Upper lobe of right lung (tissue), 1 donor: ENCODE measurements at regions not wholly inside any gene's neighbourhood (a gene's known extent, or its start where the extent isn't known, plus 50 kb on each side); places are given as distances from the start of the nearest gene placed in this dataset.

ENCODE experiments used
- ATAC-seq: fragments of 200-7000 bp; cut with Tn5 transposase; one replicate; pipeline ENCODE4 v1.9.1; 2020; ENCODE audit warnings: mild to moderate bottlenecking, moderate library complexity
- DNase-seq: peaks from one replicate; pipeline ENCODE4 v3.0.0-alpha.2; 2020
- H3K27ac ChIP-seq: fragments of 200-600 bp; one replicate; pipeline ENCODE4 v1.8.0; 2022
- H3K27me3 ChIP-seq: fragments of 200-600 bp; one replicate; pipeline ENCODE4 v1.8.0; 2022; ENCODE audit warnings: mild to moderate bottlenecking
- H3K36me3 ChIP-seq: fragments of 200-600 bp; one replicate; pipeline ENCODE4 v1.8.0; 2022
- H3K4me1 ChIP-seq: fragments of 200-600 bp; one replicate; pipeline ENCODE4 v1.8.0; 2022
- H3K4me3 ChIP-seq: fragments of 200-600 bp; one replicate; pipeline ENCODE4 v1.8.0; 2022; ENCODE audit warnings: mild to moderate bottlenecking
- H3K9me3 ChIP-seq: fragments of 200-600 bp; one replicate; pipeline ENCODE4 v1.8.0; 2022
- intact Hi-C: fragments of 100-400 bp; cut with DNase I; formaldehyde crosslinking; loops from one replicate; pipeline ENCODE4 v1.11.0; 2022
- TF ChIP-seq, protein P1 (sequence below): fragments of 200-600 bp; IDR thresholded peaks from one replicate; pipeline ENCODE4 v1.8.0; 2022; ENCODE audit warnings: antibody characterized with exemption
- donor health status: DM: no; HTN: yes; CAD: no; lungs with severe emphysema.

- TF ChIP-seq, protein P1, sequence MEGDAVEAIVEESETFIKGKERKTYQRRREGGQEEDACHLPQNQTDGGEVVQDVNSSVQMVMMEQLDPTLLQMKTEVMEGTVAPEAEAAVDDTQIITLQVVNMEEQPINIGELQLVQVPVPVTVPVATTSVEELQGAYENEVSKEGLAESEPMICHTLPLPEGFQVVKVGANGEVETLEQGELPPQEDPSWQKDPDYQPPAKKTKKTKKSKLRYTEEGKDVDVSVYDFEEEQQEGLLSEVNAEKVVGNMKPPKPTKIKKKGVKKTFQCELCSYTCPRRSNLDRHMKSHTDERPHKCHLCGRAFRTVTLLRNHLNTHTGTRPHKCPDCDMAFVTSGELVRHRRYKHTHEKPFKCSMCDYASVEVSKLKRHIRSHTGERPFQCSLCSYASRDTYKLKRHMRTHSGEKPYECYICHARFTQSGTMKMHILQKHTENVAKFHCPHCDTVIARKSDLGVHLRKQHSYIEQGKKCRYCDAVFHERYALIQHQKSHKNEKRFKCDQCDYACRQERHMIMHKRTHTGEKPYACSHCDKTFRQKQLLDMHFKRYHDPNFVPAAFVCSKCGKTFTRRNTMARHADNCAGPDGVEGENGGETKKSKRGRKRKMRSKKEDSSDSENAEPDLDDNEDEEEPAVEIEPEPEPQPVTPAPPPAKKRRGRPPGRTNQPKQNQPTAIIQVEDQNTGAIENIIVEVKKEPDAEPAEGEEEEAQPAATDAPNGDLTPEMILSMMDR, result no peak
- Histone ChIP-seq H3K4me3 (no peak overlapping the region), H3K9me3 (no peaks in the 10 kb centered on the region), H3K36me3 (no peaks in the 10 kb centered on the region), H3K27me3 (no peaks in the 10 kb centered on the region), H3K4me1 (no peaks in the 10 kb centered on the region), H3K27ac (no peak overlapping the region)
- DNase-seq, result no peak
- no peak for ATAC-seq
- intact Hi-C loops, result no loop called here
Observed at GRCh38 chr17:54848368-54848987, 52.2 kb upstream of the TOM1L1 start.

DNA sequence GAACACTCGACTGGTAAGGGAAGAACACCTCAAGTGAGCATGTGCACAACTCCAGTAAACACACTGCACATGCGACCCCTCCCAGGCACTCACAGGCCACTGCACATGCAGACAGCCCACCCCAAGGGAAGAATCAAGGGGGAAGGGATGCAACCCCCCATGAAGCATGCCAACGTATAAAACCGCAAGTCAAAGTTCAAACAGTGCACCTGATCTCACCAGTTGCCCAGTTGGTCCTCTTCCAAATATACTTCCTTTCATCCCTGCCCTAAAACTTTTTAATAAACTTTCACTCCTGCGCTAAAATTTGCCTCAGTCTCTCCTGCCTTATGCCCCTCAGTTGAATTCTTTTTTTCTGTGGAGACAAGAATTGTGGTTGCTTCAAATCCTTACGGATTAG, 51.0 kb upstream of the TOM1L1 start:
- Histone ChIP-seq H3K4me1 (no peaks in the 10 kb centered on the region), H3K36me3 (no peaks in the 10 kb centered on the region), H3K27me3 (no peaks in the 10 kb centered on the region), H3K9me3 (no peaks in the 10 kb centered on the region), H3K4me3 (no peak overlapping the region), H3K27ac (no peak overlapping the region)
- ATAC-seq, result no peak
- intact Hi-C loops, result no loop called here
- no peak for DNase-seq
- TF ChIP-seq, protein P1, result no peak
